GM19035 (cell line): ENCODE measurements at regions not wholly inside any gene's neighbourhood (a gene's known extent, or its start where the extent isn't known, plus 50 kb on each side); places are given as distances from the start of the nearest gene placed in this dataset.
"Not testable (repeated sequence)": the region's sequence is repeated elsewhere in the genome, so short reads cannot be mapped to it uniquely, and the experiment has no call there.

Experiments
- ATAC-seq: cut with Tn5 transposase; IDR thresholded peaks from one replicate; pipeline ENCODE4 v1.9.1; 2021; ENCODE audit not compliant: unreplicated experiment

DNA sequence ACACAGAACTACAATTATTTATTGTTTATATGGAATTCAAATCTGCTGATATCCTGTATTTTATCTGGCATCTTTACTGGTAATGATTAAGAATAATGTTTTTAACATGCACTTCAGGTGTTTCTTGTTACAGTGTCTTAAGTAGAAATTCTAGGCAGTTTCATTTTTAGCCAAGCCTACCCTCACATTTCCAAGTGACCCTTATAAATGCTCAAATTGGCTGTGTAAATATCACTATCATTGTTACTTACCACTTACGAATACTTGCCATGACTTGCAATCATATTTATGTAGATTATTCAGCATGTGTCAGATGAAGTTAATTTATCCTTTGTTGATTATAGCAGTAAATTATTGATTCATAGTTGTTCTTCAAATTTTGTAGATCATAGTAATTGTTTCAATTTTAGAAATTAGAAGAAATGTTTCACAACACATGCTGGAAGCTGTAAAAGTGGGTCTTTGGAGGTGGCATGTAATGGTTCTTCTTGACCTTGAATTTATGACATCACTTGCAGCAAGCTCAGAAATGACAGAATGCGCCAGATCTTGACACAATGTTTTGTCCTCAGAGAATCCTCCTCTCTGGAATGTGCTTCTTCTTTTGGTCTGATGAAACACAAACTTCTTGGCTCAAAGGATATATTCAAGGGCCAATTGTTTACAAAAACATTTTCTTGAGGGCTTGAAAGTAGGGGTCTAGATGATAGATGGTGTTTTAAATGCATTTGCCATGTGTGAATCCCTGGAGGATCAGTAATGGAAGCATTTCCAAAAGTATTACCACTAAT is 471.8 kb downstream of the COL12A1 start:
- no peak for ATAC-seq

DNA sequence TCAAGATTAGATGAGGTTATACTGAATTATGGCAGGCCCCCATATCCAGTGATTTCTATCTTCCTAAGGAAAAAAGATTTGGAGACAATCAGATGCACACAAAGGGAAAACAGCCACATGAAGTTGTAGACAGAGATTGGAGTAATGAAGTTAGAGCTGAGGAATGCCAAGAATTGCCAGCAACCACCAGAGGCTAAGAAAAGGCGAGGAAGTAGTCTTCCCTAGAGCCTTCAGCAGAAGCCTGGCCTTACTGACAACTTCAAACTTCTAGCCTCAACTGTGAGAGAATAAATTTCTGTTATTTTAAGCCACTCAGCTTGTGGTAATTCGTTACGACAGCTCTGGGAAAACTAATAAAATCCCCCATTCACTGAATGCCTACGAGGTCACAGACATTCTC is 473.9 kb downstream of the COL12A1 start:
- ATAC-seq: no peak

DNA sequence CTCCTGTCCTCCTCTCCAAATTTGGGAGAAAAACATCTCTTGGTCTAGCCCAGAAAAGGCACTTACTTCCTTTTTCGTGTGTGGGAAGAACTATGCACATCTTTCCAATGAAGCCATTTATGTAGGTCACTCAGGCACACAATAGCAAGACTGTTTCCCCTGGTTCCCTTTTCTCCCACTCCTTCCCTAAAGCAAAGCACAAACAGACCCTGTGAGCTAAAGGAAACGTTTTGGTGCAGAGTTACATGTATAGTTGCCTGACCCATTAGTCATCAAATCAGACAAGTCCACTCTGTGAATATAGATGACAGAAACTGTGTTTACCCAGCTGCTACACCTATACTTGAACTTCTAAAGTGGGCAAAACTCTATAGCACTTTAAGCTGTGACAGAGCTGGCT is 474.6 kb downstream of the COL12A1 start:
- no peak for ATAC-seq

DNA sequence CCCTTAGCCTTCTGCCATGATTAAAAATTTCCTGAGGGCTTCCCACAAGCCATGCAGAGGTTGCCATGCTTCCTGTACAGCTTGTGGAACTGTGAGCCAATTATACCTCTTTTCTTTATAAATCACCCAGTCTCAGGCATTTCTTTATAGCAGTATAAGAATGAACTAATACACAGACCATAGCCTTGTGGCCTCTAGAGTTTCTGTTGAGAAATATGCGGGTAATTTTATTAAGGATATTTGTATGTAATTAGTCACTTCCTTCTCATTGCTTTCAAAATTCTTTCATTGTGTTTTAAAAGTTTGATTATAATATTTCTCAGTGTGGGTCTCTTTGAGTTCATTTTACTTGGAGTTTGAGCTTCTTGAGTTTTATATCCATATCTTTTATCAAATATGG is 484.9 kb downstream of the COL12A1 start:
- no peak for ATAC-seq

DNA sequence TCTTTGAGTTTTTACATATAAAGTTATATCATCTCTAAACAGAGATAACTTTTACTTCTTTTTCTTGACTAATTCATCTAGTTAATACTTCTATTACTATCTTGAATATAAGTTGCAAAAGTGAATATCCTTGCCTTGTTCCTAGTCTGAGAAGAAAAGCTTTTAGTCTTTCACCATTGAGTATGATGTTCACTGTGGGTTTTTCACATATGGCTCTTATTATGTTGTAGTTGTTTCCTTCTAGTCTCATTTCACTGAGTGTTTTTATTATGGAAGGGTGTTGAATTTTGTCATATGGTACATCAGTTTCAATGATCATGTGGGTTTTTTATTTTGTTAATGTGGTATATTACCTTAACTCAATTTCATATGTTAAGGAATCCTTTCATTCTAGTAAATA is 488.3 kb downstream of the COL12A1 start:
- ATAC-seq: no peak

DNA sequence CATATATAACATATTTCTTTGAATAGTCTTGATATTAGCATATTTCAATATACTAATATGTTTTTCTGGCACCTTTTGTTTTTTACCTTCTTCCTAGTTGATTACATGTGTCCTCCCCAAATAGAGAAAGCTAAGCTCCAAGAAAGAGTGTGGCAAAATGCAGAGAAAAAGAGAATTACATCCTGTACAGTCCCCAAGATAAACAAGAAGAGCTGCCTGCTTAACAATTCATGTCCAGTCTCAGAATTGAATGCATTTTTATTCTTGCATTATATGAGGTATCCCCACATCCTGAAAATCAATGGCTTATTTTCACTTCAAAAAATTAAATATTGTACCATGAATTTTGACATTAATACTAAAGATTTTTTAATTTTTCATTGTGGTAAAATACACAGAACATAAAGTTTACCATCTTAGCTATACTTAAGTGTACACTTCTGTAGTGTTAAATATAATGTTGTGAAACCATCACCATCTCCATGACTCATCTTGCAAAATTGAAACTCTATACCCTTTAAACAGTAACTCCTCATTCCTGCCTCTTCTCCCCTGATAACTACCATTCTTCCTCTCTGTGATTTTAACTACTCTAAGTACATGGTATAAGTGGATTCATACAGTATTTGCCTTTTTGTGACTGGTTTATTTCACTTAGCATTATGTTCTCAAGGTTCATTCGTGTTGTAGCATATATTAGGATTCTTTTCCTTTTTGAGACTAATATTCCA is 490.3 kb downstream of the COL12A1 start:
- ATAC-seq: no peak

DNA sequence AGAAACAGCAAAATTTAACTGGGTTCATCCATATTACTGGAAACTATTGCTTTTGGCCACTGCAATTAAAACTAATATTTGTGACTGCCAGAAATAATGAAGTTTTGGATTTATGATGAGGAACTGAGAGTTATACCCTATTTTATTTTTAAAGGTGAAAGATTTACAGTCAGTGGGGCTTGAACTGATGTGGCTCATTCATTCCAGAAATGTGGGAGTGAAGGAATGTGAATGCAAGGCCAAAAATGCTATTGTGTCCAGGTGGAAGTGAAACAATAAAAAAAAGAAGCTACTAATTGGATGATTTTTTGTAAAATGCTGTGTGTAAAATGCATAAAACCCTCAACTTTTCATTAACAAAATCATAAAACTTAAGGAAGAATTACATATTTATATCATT is 491.9 kb downstream of the COL12A1 start:
- ATAC-seq: no peak

DNA sequence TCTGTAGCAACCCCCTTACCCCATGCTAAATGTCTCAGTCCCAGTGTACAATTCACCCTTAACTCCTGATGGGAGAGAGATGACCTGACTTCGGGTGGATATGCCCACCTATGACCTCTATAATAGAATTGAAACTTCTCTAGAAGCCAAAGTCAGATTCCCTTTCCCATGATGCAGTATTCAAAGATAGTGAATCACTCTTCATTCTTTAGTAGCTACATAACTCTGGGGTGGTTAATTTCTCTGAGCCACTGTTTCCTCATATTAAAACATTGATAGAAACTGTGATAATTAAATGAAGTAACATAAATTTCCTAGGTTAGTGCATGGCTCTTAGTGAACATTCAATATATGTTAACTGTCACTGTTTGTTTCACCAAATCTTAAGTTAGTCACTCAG is 500.4 kb downstream of the COL12A1 start:
- ATAC-seq: no peak

DNA sequence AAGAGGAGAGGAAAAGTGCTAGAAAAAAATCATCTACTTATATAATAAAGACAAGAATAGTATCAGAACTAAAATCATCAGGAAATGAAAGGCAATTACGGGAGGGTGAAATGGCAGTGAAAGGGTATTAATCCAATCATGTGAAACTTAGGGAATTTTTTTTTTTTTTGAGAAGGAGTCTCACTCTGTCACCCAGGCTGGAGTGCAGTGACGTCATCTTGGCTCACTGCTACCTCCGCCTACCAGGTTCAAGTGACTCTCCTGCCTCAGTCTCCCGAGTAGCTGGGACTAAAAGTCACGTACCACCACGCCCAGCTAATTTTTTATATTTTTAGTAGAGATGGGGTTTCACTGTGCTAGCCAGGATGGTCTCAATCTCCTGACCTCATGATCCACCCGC is 501.3 kb downstream of the COL12A1 start:
- not testable (repeated sequence) for ATAC-seq

DNA sequence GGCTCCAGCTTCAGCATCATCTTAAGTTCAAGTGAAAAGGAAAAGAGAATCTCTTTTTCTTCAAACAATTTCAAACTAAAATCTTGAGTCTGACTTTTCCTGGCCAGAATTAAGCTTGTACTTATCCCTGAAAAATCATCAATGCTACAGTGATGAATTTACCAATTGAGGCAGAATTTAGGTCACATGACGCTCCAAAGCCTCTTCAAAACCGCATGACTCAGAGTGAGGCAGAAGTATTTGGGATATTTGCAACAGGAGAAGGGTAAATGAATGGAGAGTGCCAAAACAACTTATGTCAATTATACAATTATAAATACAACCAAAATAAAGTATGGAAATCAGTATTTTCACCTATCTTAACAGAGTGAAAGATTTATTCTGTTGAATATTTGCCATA is 515.5 kb downstream of the COL12A1 start:
- no peak for ATAC-seq

DNA sequence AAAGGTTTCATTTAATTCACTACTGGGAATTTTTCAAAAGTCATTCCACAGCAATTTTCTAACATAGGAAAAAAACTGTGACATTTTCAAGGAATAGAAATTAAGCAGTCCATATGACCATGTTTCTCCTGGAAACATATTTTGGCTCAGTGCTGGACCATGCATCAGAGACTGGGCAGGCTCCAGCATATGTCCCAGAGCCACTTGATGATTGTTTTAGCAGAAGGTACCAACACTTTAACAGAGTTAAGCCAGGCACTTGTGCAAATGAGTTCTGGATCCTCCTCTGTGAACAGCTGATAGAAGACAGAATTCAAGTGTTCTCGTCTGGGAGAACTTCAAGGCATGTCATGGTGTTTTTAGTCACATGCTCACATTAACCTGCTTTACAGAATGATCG is 516.3 kb downstream of the COL12A1 start:
- no peak for ATAC-seq

DNA sequence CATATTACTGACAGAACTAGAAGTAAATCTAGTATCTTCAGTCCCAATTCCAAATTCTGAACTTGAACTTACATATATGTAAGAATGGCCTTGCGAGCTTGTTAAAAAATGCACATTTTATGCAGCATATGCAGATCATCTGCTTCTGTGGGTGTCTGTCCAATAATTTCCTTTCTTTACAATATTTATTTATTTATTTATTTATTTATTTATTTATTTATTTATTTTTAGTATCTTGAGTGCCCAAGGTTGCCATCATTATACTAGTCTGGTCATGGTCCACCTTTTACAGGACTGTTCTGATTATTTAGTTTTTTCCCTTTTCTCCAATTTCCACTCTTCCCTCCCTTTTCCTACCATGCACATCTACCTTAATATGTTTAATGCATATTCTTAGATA is 528.4 kb downstream of the COL12A1 start:
- ATAC-seq: no peak

DNA sequence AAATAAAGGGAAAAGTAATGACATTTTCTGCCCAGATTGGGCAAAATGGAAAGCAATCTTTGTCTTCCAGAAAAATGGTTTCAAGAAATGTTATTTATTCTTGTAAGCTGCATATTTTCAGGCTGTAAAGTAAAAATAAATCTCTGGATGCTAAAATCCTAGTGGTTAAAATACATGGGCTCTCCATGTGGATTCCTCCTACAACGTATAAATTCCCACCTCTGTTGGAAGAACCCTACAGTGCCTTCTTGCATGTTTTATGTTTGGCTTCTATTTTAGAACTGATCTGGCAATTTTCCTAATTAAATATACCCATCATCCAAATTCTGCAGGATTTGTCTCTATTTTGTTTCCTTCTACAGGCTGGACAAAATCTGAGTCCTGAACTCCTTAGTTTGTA is 528.9 kb downstream of the COL12A1 start:
- no peak for ATAC-seq

DNA sequence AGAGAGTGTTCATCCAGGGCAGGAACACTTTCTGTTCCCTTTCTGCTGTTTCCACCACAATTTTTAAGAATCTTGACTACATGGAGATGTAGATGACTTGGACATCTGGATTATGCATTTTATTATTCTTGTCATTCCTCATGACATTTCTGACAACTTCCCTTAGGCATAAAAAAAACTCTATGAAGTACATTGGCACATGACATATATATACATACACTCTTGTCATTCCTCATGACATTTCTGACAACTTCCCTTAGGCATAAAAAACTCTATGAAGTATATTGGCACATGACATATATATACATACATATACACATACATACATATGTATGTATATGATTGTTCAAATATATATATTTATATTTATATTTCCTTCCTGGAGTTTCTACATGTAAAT is 531.5 kb downstream of the COL12A1 start:
- no peak for ATAC-seq

DNA sequence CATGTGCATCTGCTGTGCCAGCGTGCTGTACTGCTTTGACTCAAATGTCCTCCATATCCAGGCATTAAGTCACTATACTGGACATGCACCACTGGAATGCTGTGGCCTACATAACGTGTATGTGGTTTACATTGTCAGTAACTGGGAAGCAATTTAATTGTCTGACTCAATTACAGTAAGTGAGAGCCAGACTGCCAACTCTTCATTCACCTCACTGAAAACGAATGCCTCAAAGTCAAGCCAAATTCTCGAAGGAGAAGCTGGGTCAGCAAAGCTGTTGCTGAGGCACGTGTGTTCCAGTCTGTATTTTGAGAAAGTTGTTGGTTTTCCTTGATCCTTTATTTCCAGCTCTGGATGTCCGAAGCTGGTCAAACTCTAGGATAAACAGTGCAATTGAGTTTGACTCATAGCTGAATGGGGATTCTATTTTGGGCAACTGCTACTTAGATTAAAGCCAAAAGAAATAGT is 534.3 kb downstream of the COL12A1 start:
- ATAC-seq: no peak

DNA sequence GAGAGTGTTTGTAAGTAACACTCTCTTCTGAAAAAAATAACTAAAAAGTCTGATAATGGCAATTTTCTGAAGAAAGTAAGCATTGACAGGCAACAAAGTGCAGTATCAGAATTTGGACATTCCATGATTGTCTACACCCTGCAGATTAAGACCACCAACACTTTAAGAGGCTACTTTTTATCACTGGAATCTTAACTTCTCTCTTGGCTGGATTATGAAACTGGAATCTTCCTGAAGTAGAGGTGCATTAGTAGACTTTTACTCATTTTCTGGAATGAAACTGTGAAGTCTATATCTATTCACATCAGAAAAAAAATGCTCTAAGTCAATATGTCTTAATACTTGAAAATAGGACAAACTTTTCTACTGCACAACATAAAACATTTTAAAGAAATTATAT is 547.5 kb downstream of the COL12A1 start:
- ATAC-seq: no peak

DNA sequence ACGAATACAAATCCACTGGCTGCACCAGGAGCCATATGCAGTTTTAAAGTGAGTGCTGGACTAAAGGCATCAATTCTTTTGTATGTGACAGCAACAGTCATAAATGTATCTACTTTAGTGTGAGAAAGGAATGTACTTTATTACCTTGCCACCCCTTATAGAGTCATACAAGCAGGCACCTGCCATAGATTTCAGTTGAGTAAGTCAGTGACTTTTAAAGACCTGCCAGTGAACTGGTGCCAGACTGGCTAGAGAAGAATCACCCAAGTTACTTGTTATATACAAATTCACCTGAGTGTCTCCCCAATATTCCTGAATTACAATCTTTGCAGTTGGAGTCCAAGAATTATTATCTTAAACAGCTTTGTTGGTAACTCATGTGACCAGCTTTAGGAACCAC is 547.9 kb downstream of the COL12A1 start:
- no peak for ATAC-seq

DNA sequence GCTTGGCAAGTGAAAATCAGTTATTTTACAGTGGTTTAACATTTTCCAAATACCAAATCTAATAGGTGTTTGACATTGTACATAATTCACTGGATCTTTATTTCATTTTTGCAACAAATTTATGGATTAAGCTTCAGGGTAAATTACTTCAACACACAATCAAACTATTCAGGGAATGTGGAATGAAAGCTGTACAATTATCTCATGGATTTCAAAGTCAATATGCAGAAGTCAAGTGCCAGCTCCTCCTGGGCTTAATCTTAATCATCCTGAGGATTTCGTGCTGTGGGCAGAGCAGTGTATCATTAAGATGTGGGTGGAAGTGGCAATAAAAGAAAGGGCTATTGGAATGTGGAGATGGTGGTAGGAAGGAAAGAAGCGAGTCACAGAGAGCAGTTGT is 548.8 kb downstream of the COL12A1 start:
- no peak for ATAC-seq

DNA sequence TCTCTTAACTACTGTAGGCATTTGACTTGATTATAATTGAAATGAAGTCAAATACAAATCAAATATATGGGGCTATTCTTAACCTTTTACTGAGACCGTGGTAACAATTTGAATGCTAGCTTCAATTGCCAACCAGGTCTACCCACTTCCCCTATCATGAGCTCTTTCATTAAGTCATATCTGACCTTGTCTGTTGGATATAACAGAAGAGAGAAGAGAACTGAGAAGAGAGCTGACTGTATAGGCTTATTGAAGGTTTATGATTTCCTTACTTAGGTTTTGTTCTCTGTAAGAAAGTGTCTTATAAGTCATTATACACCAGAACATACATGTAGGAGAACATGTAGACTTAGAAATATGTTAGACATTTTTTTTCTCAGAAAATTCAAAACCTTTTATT is 549.4 kb downstream of the COL12A1 start:
- no peak for ATAC-seq

DNA sequence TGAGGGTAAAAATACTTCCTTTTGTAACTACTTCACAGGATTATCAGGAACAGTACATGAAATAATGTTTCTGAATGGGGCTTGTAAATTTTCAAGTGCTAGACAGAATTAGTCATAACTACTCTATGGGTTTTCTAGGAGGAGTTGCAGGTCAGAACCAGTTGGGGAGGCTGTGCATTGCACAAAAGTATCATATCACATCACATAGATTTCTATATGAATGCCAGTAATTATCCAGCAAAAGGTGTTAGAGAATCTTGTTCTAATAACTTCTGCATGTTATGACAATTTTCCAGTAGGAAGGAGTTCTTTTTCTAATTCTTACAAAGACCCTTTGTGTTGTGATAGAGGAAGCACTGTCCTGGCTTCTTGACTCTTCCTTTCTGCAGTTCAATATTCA is 551.6 kb downstream of the COL12A1 start:
- ATAC-seq: no peak

DNA sequence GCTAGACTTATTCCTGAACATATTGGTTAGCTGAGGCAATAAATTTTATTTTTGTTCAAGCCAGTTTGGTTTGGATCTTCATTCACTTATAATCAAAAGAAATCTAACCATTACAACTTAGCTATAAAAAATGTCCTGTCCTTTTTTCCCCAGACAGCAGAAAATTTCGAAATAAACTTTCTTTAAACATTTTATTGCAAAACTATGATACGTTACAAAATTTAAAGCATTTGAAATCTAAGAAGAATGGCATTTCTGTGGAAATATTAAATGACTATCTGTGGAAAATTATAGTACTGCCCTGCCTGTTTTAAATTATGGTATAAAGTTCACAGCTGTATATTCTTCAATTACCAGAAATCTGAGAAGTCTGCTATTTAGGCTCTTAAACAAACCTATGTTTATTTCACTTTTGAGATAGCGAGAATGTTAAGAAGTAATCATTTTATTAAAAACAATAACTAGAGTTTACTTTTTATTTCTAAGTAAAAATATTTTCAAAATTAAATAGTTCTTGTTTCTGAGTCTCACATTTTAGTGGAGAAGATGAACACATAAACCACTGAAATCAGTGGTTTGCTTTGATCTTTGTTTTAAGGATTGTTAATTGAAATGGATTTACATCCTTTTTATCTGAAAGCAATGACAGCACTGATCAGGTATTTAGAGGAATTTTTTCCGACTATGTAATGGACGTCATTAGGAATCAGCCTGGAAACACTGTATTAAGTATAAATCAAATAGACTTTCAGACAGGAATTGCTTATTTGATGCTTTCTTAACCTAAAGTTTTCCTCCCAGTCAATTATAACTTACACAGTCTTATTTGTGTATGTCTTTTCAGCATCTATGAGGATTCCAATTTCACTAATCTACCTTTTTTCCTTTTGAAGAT is 553.7 kb downstream of the COL12A1 start:
- no peak for ATAC-seq

DNA sequence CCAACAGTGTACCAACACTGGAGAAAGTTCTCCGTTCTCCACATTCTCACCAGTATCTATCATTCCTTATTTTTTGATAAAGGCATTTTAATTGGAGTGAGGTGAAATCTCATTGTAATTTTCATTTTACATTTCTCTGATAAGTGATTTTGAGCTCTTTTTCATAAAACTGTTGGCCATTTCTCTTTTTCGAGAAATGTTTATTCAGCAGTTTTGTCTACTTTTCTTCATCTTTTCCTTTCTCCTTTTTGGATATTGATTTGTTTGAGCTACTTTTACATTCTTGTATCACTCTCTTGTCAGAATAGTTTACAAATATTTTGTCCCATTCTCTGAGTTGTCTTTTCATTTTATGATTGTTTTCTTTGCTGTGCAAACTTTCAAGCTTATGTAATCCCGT is 555.2 kb downstream of the COL12A1 start:
- no peak for ATAC-seq
